ENCODE measurements at regions not wholly inside any gene's neighbourhood (a gene's known extent, or its start where the extent isn't known, plus 50 kb on each side); places are given as distances from the start of the nearest gene placed in this dataset.

GRCh38 chr2:12433626-12433990, 283.1 kb upstream of the TRIB2 start:
- TF ChIP-seq GATA3 (IDR thresholded peaks at IDR 0.05; ENCODE audit: low read depth, low read length) (no peak), GATA2 (IDR thresholded peaks at IDR 0.05; ENCODE audit: low read depth, low read length) (no peak)

Data from SH-SY5Y (cell line).